Uterus (tissue), 2 donors: ENCODE measurements at regions not wholly inside any gene's neighbourhood (a gene's known extent, or its start where the extent isn't known, plus 50 kb on each side); places are given as distances from the start of the nearest gene placed in this dataset.

Experiments
- CTCF ChIP-seq, 4 experiments: fragments of 200-600 bp in 2 of 4; fragments of 450-650 bp in 2 of 4; sonication (generic) in 2 of 4; IDR thresholded peaks; one replicate each; pipeline ENCODE4 v1.5.1; 2016 to 2019; ENCODE audit warnings: antibody characterized with exemption in 4 of 4, mild to moderate bottlenecking in 2 of 4, moderate library complexity in 1 of 4
- POLR2A ChIP-seq, 2 donors: fragments of 450-650 bp; IDR thresholded peaks; one replicate each; pipeline ENCODE4 v1.6.1; 2016; ENCODE audit warnings: antibody characterized with exemption in 2 of 2, mild to moderate bottlenecking in 1 of 2, moderate library complexity in 1 of 2

- TF ChIP-seq CTCF (IDR thresholded peaks at IDR 0.05) = no peak
- no peak for TF ChIP-seq POLR2A (IDR thresholded peaks at IDR 0.05)
Measured at GRCh38 chr5:113808956-113809355, 295.5 kb downstream of the YTHDC2 start.
